GM23338 (cell line): ENCODE measurements at regions not wholly inside any gene's neighbourhood (a gene's known extent, or its start where the extent isn't known, plus 50 kb on each side); places are given as distances from the start of the nearest gene placed in this dataset.

ENCODE experiments used
- CREB1 ChIP-seq: fragments of 250-450 bp; sonication (Bioruptor Pico); IDR thresholded peaks from 2 replicates; pipeline ENCODE4 v1.5.0; 2020; ENCODE audit warnings: low read depth, mild to moderate bottlenecking, moderate library complexity
- CTCF ChIP-seq, 2 experiments: fragments of 200-600 bp in 1 of 2; sonication (generic) in 1 of 2; conservative IDR thresholded peaks; 2 replicates each; pipeline versions ENCODE4 v1.5.1 to v1.6.1; 2016 to 2017; ENCODE audit warnings: antibody characterized with exemption in 2 of 2, low read depth in 2 of 2, mild to moderate bottlenecking in 2 of 2, moderate library complexity in 1 of 2
- EZH2 ChIP-seq: fragments of 200-600 bp; sonication (generic); IDR thresholded peaks from one replicate; pipeline ENCODE4 v1.8.0; 2017; ENCODE audit warnings: antibody characterized with exemption, mild to moderate bottlenecking, low read depth; ENCODE audit not compliant: unreplicated experiment
- EZH2phosphoT487 ChIP-seq: fragments of 200-600 bp; sonication (generic); IDR thresholded peaks from one replicate; pipeline ENCODE4 v1.8.1; 2018; ENCODE audit warnings: antibody characterized with exemption; ENCODE audit not compliant: unreplicated experiment
- JUNB ChIP-seq: IDR thresholded peaks from one replicate; pipeline ENCODE4 v1.6.1; 2016; ENCODE audit warnings: antibody characterized with exemption; ENCODE audit not compliant: unreplicated experiment
- POLR2AphosphoS5 ChIP-seq: IDR thresholded peaks from 2 replicates; pipeline ENCODE4 v1.6.1; 2016; ENCODE audit warnings: antibody characterized with exemption, low read depth
- STAT1 ChIP-seq: IDR thresholded peaks from one replicate; pipeline ENCODE4 v1.6.1; 2016; ENCODE audit warnings: antibody characterized with exemption; ENCODE audit not compliant: unreplicated experiment
- ZNF114 ChIP-seq: fragments of 250-450 bp; sonication (Bioruptor Pico); IDR thresholded peaks from 2 replicates; pipeline ENCODE4 v1.5.0; 2020; ENCODE audit warnings: mild to moderate bottlenecking, moderate library complexity
- TF ChIP-seq, protein P1 (sequence below): IDR thresholded peaks from one replicate; pipeline ENCODE4 v1.6.1; 2018; ENCODE audit warnings: antibody characterized with exemption; ENCODE audit not compliant: unreplicated experiment
- TF ChIP-seq, protein P2 (sequence below): fragments of 250-450 bp; sonication (Bioruptor Pico); IDR thresholded peaks from 2 replicates; pipeline ENCODE4 v1.5.0; 2020; ENCODE audit warnings: mild to moderate bottlenecking, moderate library complexity

- no peak; a peak in 1 of 4 replicates for TF ChIP-seq CTCF (conservative IDR thresholded peaks at IDR 0.05; ENCODE audit: low read depth in 2 of 2)
- no peak for TF ChIP-seq POLR2AphosphoS5
- no peak for TF ChIP-seq EZH2phosphoT487
- no peak for TF ChIP-seq JUNB
- no peak for TF ChIP-seq EZH2
- TF ChIP-seq, protein P1, sequence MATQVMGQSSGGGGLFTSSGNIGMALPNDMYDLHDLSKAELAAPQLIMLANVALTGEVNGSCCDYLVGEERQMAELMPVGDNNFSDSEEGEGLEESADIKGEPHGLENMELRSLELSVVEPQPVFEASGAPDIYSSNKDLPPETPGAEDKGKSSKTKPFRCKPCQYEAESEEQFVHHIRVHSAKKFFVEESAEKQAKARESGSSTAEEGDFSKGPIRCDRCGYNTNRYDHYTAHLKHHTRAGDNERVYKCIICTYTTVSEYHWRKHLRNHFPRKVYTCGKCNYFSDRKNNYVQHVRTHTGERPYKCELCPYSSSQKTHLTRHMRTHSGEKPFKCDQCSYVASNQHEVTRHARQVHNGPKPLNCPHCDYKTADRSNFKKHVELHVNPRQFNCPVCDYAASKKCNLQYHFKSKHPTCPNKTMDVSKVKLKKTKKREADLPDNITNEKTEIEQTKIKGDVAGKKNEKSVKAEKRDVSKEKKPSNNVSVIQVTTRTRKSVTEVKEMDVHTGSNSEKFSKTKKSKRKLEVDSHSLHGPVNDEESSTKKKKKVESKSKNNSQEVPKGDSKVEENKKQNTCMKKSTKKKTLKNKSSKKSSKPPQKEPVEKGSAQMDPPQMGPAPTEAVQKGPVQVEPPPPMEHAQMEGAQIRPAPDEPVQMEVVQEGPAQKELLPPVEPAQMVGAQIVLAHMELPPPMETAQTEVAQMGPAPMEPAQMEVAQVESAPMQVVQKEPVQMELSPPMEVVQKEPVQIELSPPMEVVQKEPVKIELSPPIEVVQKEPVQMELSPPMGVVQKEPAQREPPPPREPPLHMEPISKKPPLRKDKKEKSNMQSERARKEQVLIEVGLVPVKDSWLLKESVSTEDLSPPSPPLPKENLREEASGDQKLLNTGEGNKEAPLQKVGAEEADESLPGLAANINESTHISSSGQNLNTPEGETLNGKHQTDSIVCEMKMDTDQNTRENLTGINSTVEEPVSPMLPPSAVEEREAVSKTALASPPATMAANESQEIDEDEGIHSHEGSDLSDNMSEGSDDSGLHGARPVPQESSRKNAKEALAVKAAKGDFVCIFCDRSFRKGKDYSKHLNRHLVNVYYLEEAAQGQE, result no peak
- TF ChIP-seq ZNF114 (CRISPR knock-in tag), result no peak
- no peak for TF ChIP-seq CREB1 (CRISPR knock-in tag)
- TF ChIP-seq, protein P2, sequence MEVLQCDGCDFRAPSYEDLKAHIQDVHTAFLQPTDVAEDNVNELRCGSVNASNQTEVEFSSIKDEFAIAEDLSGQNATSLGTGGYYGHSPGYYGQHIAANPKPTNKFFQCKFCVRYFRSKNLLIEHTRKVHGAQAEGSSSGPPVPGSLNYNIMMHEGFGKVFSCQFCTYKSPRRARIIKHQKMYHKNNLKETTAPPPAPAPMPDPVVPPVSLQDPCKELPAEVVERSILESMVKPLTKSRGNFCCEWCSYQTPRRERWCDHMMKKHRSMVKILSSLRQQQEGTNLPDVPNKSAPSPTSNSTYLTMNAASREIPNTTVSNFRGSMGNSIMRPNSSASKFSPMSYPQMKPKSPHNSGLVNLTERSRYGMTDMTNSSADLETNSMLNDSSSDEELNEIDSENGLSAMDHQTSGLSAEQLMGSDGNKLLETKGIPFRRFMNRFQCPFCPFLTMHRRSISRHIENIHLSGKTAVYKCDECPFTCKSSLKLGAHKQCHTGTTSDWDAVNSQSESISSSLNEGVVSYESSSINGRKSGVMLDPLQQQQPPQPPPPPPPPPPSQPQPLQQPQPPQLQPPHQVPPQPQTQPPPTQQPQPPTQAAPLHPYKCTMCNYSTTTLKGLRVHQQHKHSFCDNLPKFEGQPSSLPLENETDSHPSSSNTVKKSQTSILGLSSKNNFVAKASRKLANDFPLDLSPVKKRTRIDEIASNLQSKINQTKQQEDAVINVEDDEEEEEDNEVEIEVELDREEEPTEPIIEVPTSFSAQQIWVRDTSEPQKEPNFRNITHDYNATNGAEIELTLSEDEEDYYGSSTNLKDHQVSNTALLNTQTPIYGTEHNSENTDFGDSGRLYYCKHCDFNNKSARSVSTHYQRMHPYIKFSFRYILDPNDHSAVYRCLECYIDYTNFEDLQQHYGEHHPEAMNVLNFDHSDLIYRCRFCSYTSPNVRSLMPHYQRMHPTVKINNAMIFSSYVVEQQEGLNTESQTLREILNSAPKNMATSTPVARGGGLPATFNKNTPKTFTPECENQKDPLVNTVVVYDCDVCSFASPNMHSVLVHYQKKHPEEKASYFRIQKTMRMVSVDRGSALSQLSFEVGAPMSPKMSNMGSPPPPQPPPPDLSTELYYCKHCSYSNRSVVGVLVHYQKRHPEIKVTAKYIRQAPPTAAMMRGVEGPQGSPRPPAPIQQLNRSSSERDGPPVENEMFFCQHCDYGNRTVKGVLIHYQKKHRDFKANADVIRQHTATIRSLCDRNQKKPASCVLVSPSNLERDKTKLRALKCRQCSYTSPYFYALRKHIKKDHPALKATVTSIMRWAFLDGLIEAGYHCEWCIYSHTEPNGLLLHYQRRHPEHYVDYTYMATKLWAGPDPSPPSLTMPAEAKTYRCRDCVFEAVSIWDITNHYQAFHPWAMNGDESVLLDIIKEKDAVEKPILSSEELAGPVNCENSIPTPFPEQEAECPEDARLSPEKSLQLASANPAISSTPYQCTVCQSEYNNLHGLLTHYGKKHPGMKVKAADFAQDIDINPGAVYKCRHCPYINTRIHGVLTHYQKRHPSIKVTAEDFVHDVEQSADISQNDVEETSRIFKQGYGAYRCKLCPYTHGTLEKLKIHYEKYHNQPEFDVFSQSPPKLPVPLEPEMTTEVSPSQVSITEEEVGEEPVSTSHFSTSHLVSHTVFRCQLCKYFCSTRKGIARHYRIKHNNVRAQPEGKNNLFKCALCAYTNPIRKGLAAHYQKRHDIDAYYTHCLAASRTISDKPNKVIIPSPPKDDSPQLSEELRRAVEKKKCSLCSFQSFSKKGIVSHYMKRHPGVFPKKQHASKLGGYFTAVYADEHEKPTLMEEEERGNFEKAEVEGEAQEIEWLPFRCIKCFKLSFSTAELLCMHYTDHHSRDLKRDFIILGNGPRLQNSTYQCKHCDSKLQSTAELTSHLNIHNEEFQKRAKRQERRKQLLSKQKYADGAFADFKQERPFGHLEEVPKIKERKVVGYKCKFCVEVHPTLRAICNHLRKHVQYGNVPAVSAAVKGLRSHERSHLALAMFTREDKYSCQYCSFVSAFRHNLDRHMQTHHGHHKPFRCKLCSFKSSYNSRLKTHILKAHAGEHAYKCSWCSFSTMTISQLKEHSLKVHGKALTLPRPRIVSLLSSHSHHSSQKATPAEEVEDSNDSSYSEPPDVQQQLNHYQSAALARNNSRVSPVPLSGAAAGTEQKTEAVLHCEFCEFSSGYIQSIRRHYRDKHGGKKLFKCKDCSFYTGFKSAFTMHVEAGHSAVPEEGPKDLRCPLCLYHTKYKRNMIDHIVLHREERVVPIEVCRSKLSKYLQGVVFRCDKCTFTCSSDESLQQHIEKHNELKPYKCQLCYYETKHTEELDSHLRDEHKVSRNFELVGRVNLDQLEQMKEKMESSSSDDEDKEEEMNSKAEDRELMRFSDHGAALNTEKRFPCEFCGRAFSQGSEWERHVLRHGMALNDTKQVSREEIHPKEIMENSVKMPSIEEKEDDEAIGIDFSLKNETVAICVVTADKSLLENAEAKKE (CRISPR knock-in tag), result no peak
- TF ChIP-seq STAT1, result no peak
Observed at GRCh38 chr17:73720187-73720834, 76.1 kb upstream of the SDK2 start.
